Lower leg skin (tissue), 3 donors: ENCODE measurements at regions not wholly inside any gene's neighbourhood (a gene's known extent, or its start where the extent isn't known, plus 50 kb on each side); places are given as distances from the start of the nearest gene placed in this dataset.

ENCODE experiments used
- CTCF ChIP-seq, 3 donors: fragments of 450-650 bp; IDR thresholded peaks; one replicate each; pipeline ENCODE4 v1.5.1; 2016; ENCODE audit warnings: antibody characterized with exemption in 3 of 3, mild to moderate bottlenecking in 3 of 3, moderate library complexity in 2 of 3
- POLR2A ChIP-seq, 2 donors: fragments of 450-650 bp; IDR thresholded peaks; one replicate each; pipeline ENCODE4 v1.6.1; 2016 to 2017; ENCODE audit warnings: antibody characterized with exemption in 2 of 2, mild to moderate bottlenecking in 1 of 2, moderate library complexity in 1 of 2

- TF ChIP-seq CTCF (IDR thresholded peaks at IDR 0.05): no peak
- TF ChIP-seq POLR2A (IDR thresholded peaks at IDR 0.05): no peak
Observed at GRCh38 chr11:27886857-27887256, 186.6 kb upstream of the BDNF start.
